GM23338 (cell line): ENCODE measurements at regions not wholly inside any gene's neighbourhood (a gene's known extent, or its start where the extent isn't known, plus 50 kb on each side); places are given as distances from the start of the nearest gene placed in this dataset.

ENCODE experiments used
- ATAC-seq: fragments of 200-7000 bp; cut with Tn5 transposase; 3 replicates; pipeline ENCODE4 v1.9.1; 2020
- DNase-seq: peaks from one replicate; pipeline ENCODE4 v3.0.0-alpha.2; 2015; ENCODE audit warnings: low spot score
- H2AFZ ChIP-seq: fragments of 200-600 bp; sonication (generic); 2 replicates; pipeline ENCODE4 v1.8.0; 2016; ENCODE audit warnings: antibody characterized with exemption, mild to moderate bottlenecking, moderate library complexity
- H3F3A ChIP-seq: fragments of 200-600 bp; sonication (generic); replicated peaks from 2 replicates; pipeline ENCODE4 v1.8.0; 2017; ENCODE audit warnings: antibody characterized with exemption, mixed run types, low read depth
- H3K27ac ChIP-seq: fragments of 200-600 bp; sonication (generic); 2 replicates; pipeline ENCODE4 v1.6.1; 2016; ENCODE audit warnings: low read depth
- H3K27me3 ChIP-seq: fragments of 200-600 bp; sonication (generic); 2 replicates; pipeline ENCODE4 v1.8.0; 2016; ENCODE audit warnings: mild to moderate bottlenecking, mixed run types, moderate library complexity; ENCODE audit not compliant: insufficient read depth
- H3K36me3 ChIP-seq: fragments of 200-600 bp; sonication (generic); 2 replicates; pipeline ENCODE4 v1.8.0; 2016; ENCODE audit warnings: mild to moderate bottlenecking; ENCODE audit not compliant: insufficient read depth
- H3K4me1 ChIP-seq: fragments of 200-600 bp; sonication (generic); 2 replicates; pipeline ENCODE4 v1.8.0; 2016; ENCODE audit warnings: mild to moderate bottlenecking, moderate library complexity; ENCODE audit not compliant: insufficient read depth
- H3K4me2 ChIP-seq: fragments of 200-600 bp; sonication (generic); 2 replicates; pipeline ENCODE4 v1.7.1; 2017; ENCODE audit warnings: mixed run types
- H3K4me3 ChIP-seq: fragments of 200-600 bp; sonication (generic); 2 replicates; pipeline ENCODE4 v1.6.1; 2016; ENCODE audit warnings: mixed run types
- H3K79me2 ChIP-seq: fragments of 200-600 bp; sonication (generic); replicated peaks from 2 replicates; pipeline ENCODE4 v1.8.0; 2017; ENCODE audit warnings: mild to moderate bottlenecking; ENCODE audit not compliant: insufficient read depth
- H3K9me2 ChIP-seq: fragments of 200-600 bp; sonication (generic); 2 replicates; pipeline ENCODE4 v1.8.0; 2017; ENCODE audit not compliant: insufficient read depth
- H4K20me1 ChIP-seq: fragments of 200-600 bp; sonication (generic); replicated peaks from 2 replicates; pipeline ENCODE4 v1.8.0; 2017; ENCODE audit warnings: mild to moderate bottlenecking; ENCODE audit not compliant: insufficient read depth
- H3K27ac Mint-ChIP-seq: 2 replicates; pipeline ENCODE4 v1.8.0; 2020; ENCODE audit warnings: inconsistent platforms, mild to moderate bottlenecking, moderate library complexity, mixed read lengths
- H3K27me3 Mint-ChIP-seq: 3 replicates; pipeline ENCODE4 v1.8.0; 2022; ENCODE audit warnings: low read depth, mild to moderate bottlenecking, moderate library complexity, mixed read lengths, inconsistent platforms; ENCODE audit not compliant: insufficient read depth, poor library complexity
- H3K36me3 Mint-ChIP-seq: 3 replicates; pipeline ENCODE4 v1.8.0; 2021; ENCODE audit warnings: low read depth, mild to moderate bottlenecking, inconsistent platforms, moderate library complexity, mixed read lengths
- H3K4me1 Mint-ChIP-seq: 3 replicates; pipeline ENCODE4 v1.8.0; 2020; ENCODE audit warnings: mild to moderate bottlenecking, inconsistent platforms, mixed read lengths
- H3K4me3 Mint-ChIP-seq: 3 replicates; pipeline ENCODE4 v1.8.0; 2021; ENCODE audit warnings: moderate library complexity, mild to moderate bottlenecking, inconsistent platforms, mixed read lengths
- H3K9me3 Mint-ChIP-seq: 3 replicates; pipeline ENCODE4 v1.8.0; 2020; ENCODE audit warnings: moderate library complexity, mild to moderate bottlenecking, inconsistent platforms, mixed read lengths
- CREB1 ChIP-seq: fragments of 250-450 bp; sonication (Bioruptor Pico); IDR thresholded peaks from 2 replicates; pipeline ENCODE4 v1.5.0; 2020; ENCODE audit warnings: low read depth, mild to moderate bottlenecking, moderate library complexity
- EZH2 ChIP-seq: fragments of 200-600 bp; sonication (generic); IDR thresholded peaks from one replicate; pipeline ENCODE4 v1.8.0; 2017; ENCODE audit warnings: antibody characterized with exemption, mild to moderate bottlenecking, low read depth; ENCODE audit not compliant: unreplicated experiment
- EZH2phosphoT487 ChIP-seq: fragments of 200-600 bp; sonication (generic); IDR thresholded peaks from one replicate; pipeline ENCODE4 v1.8.1; 2018; ENCODE audit warnings: antibody characterized with exemption; ENCODE audit not compliant: unreplicated experiment
- JUNB ChIP-seq: IDR thresholded peaks from one replicate; pipeline ENCODE4 v1.6.1; 2016; ENCODE audit warnings: antibody characterized with exemption; ENCODE audit not compliant: unreplicated experiment
- NANOG ChIP-seq: IDR thresholded peaks from 2 replicates; pipeline ENCODE4 v1.6.1; 2016; ENCODE audit warnings: antibody characterized with exemption, borderline replicate concordance
- POLR2AphosphoS5 ChIP-seq: IDR thresholded peaks from 2 replicates; pipeline ENCODE4 v1.6.1; 2016; ENCODE audit warnings: antibody characterized with exemption, low read depth
- ZNF114 ChIP-seq: fragments of 250-450 bp; sonication (Bioruptor Pico); IDR thresholded peaks from 2 replicates; pipeline ENCODE4 v1.5.0; 2020; ENCODE audit warnings: mild to moderate bottlenecking, moderate library complexity
- ZNF331 ChIP-seq: fragments of 250-450 bp; sonication (Bioruptor Pico); IDR thresholded peaks from 2 replicates; pipeline ENCODE4 v1.5.0; 2020; ENCODE audit warnings: low read depth, mild to moderate bottlenecking, moderate library complexity
- TF ChIP-seq, protein P1 (sequence below): fragments of 250-450 bp; sonication (Bioruptor Pico); IDR thresholded peaks from 2 replicates; pipeline ENCODE4 v1.5.0; 2020; ENCODE audit warnings: mild to moderate bottlenecking, moderate library complexity
- TF ChIP-seq, protein P2 (sequence below): IDR thresholded peaks from one replicate; pipeline ENCODE4 v1.6.1; 2018; ENCODE audit warnings: antibody characterized with exemption; ENCODE audit not compliant: unreplicated experiment
- TF ChIP-seq, protein P3 (sequence below): IDR thresholded peaks from 2 replicates; pipeline ENCODE4 v1.6.1; 2016; ENCODE audit warnings: antibody characterized with exemption

DNA sequence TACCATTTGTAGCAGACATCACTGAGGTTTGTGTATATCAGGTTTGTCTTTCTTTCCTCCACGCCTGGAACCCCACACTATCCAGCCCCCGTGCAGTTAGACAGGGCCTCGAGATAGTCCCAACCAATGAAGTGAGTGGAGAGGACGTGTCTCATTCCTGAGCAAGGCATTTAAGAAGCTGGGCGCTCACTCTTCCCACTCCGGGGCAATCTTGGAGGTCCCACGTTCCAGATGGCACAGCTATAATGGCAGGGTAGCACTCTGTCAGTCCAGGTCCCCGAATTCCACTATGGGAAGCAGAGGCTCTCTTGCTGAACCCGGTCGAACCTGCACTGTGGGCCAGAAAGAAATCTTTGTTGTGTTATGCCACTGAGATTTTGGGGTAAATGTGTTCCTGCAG lies 57.3 kb upstream of the CSF3R start:
- Mint-ChIP-seq H3K4me3 (no peak overlapping the region), H3K27me3 (peaks cover 4% of the 10 kb centered on the region), H3K4me1 (no peaks in the 10 kb centered on the region; the same call in 2 of the 3 replicates), H3K9me3 (no peaks in the 10 kb centered on the region), H3K27ac (no peak overlapping the region), H3K36me3 (no peaks in the 10 kb centered on the region)
- Histone ChIP-seq H3K4me3 (no peak overlapping the region), H3K36me3 (no peaks in the 10 kb centered on the region), H4K20me1 (no peaks in the 10 kb centered on the region), H3K9me2 (no peaks in the 10 kb centered on the region), H3K27ac (no peak overlapping the region), H3K4me2 (no peak overlapping the region), H3K79me2 (no peaks in the 10 kb centered on the region), H3K4me1 (no peaks in the 10 kb centered on the region), H2AFZ (no peak overlapping the region), H3K27me3 (no peaks in the 10 kb centered on the region), H3F3A (no peaks in the 10 kb centered on the region)
- TF ChIP-seq POLR2AphosphoS5 (no peak), ZNF114 (no peak), NANOG (no peak), EZH2 (no peak)
- TF ChIP-seq, protein P1, sequence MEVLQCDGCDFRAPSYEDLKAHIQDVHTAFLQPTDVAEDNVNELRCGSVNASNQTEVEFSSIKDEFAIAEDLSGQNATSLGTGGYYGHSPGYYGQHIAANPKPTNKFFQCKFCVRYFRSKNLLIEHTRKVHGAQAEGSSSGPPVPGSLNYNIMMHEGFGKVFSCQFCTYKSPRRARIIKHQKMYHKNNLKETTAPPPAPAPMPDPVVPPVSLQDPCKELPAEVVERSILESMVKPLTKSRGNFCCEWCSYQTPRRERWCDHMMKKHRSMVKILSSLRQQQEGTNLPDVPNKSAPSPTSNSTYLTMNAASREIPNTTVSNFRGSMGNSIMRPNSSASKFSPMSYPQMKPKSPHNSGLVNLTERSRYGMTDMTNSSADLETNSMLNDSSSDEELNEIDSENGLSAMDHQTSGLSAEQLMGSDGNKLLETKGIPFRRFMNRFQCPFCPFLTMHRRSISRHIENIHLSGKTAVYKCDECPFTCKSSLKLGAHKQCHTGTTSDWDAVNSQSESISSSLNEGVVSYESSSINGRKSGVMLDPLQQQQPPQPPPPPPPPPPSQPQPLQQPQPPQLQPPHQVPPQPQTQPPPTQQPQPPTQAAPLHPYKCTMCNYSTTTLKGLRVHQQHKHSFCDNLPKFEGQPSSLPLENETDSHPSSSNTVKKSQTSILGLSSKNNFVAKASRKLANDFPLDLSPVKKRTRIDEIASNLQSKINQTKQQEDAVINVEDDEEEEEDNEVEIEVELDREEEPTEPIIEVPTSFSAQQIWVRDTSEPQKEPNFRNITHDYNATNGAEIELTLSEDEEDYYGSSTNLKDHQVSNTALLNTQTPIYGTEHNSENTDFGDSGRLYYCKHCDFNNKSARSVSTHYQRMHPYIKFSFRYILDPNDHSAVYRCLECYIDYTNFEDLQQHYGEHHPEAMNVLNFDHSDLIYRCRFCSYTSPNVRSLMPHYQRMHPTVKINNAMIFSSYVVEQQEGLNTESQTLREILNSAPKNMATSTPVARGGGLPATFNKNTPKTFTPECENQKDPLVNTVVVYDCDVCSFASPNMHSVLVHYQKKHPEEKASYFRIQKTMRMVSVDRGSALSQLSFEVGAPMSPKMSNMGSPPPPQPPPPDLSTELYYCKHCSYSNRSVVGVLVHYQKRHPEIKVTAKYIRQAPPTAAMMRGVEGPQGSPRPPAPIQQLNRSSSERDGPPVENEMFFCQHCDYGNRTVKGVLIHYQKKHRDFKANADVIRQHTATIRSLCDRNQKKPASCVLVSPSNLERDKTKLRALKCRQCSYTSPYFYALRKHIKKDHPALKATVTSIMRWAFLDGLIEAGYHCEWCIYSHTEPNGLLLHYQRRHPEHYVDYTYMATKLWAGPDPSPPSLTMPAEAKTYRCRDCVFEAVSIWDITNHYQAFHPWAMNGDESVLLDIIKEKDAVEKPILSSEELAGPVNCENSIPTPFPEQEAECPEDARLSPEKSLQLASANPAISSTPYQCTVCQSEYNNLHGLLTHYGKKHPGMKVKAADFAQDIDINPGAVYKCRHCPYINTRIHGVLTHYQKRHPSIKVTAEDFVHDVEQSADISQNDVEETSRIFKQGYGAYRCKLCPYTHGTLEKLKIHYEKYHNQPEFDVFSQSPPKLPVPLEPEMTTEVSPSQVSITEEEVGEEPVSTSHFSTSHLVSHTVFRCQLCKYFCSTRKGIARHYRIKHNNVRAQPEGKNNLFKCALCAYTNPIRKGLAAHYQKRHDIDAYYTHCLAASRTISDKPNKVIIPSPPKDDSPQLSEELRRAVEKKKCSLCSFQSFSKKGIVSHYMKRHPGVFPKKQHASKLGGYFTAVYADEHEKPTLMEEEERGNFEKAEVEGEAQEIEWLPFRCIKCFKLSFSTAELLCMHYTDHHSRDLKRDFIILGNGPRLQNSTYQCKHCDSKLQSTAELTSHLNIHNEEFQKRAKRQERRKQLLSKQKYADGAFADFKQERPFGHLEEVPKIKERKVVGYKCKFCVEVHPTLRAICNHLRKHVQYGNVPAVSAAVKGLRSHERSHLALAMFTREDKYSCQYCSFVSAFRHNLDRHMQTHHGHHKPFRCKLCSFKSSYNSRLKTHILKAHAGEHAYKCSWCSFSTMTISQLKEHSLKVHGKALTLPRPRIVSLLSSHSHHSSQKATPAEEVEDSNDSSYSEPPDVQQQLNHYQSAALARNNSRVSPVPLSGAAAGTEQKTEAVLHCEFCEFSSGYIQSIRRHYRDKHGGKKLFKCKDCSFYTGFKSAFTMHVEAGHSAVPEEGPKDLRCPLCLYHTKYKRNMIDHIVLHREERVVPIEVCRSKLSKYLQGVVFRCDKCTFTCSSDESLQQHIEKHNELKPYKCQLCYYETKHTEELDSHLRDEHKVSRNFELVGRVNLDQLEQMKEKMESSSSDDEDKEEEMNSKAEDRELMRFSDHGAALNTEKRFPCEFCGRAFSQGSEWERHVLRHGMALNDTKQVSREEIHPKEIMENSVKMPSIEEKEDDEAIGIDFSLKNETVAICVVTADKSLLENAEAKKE (CRISPR knock-in tag) = no peak
- no peak for ATAC-seq
- no peak for DNase-seq

DNA sequence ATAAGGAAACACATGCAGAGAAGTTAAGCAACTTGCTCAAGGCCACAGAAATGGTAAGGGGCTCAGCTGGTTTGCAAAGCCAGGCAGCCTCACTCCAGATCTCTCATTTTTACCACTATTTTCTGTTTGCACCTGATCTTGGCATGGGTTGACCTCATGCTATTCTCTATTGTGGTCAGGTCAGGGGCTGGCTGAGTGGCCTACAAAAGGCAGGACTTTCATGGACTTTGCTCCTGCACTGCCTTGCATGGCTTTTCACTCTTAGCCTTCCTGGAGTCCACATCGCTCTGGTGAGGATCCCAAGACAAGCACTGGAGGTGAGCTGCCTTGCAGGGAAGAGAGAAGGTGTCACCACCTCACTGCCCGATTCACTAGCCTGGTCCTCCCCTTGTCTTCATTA lies 56.8 kb upstream of the CSF3R start:
- Mint-ChIP-seq H3K9me3 (no peaks in the 10 kb centered on the region), H3K27me3 (peaks cover 4% of the 10 kb centered on the region), H3K4me3 (no peak overlapping the region), H3K27ac (no peak overlapping the region), H3K36me3 (no peaks in the 10 kb centered on the region), H3K4me1 (no peaks in the 10 kb centered on the region; the same call in 2 of the 3 replicates)
- Histone ChIP-seq H3K27me3 (no peaks in the 10 kb centered on the region), H2AFZ (no peak overlapping the region), H3K36me3 (no peaks in the 10 kb centered on the region), H3F3A (no peaks in the 10 kb centered on the region), H3K79me2 (no peaks in the 10 kb centered on the region), H3K27ac (no peak overlapping the region), H3K9me2 (no peaks in the 10 kb centered on the region), H3K4me2 (no peak overlapping the region), H3K4me3 (no peak overlapping the region), H4K20me1 (no peaks in the 10 kb centered on the region), H3K4me1 (no peaks in the 10 kb centered on the region)
- DNase-seq (no peak), ATAC-seq (no peak)
- TF ChIP-seq ZNF114 = no peak
- no peak for TF ChIP-seq ZNF331 (CRISPR knock-in tag)
- TF ChIP-seq EZH2 = no peak
- TF ChIP-seq NANOG = no peak
- TF ChIP-seq EZH2phosphoT487 = no peak
- TF ChIP-seq, protein P2, sequence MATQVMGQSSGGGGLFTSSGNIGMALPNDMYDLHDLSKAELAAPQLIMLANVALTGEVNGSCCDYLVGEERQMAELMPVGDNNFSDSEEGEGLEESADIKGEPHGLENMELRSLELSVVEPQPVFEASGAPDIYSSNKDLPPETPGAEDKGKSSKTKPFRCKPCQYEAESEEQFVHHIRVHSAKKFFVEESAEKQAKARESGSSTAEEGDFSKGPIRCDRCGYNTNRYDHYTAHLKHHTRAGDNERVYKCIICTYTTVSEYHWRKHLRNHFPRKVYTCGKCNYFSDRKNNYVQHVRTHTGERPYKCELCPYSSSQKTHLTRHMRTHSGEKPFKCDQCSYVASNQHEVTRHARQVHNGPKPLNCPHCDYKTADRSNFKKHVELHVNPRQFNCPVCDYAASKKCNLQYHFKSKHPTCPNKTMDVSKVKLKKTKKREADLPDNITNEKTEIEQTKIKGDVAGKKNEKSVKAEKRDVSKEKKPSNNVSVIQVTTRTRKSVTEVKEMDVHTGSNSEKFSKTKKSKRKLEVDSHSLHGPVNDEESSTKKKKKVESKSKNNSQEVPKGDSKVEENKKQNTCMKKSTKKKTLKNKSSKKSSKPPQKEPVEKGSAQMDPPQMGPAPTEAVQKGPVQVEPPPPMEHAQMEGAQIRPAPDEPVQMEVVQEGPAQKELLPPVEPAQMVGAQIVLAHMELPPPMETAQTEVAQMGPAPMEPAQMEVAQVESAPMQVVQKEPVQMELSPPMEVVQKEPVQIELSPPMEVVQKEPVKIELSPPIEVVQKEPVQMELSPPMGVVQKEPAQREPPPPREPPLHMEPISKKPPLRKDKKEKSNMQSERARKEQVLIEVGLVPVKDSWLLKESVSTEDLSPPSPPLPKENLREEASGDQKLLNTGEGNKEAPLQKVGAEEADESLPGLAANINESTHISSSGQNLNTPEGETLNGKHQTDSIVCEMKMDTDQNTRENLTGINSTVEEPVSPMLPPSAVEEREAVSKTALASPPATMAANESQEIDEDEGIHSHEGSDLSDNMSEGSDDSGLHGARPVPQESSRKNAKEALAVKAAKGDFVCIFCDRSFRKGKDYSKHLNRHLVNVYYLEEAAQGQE = no peak
- no peak for TF ChIP-seq CREB1 (CRISPR knock-in tag)
- TF ChIP-seq POLR2AphosphoS5 = no peak
- TF ChIP-seq, protein P3, sequence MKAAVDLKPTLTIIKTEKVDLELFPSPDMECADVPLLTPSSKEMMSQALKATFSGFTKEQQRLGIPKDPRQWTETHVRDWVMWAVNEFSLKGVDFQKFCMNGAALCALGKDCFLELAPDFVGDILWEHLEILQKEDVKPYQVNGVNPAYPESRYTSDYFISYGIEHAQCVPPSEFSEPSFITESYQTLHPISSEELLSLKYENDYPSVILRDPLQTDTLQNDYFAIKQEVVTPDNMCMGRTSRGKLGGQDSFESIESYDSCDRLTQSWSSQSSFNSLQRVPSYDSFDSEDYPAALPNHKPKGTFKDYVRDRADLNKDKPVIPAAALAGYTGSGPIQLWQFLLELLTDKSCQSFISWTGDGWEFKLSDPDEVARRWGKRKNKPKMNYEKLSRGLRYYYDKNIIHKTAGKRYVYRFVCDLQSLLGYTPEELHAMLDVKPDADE = no peak
- TF ChIP-seq JUNB = no peak
